ENCODE measurements at regions not wholly inside any gene's neighbourhood (a gene's known extent, or its start where the extent isn't known, plus 50 kb on each side); places are given as distances from the start of the nearest gene placed in this dataset.
"Not testable (repeated sequence)": the region's sequence is repeated elsewhere in the genome, so short reads cannot be mapped to it uniquely, and the experiment has no call there.

DNA sequence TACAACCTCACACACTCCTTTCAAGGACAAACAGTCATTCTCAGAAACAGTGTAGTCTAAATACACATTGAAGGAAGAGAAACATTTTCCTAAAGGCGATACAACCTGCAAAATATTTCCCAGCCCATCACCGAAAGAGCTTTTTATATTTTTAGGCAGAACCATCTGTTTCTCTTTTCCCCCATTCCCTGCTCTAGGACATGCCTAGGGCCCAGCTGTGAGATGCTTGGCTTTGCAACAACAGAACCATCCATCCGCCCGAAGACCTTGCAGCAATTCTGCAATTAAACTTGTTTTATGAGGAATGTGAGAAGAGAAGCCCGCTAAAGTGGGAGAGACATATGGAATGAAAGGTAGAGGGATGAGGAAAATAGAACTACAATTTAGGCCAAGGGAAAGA is 105.6 kb upstream of the RFX8 start:
- Histone ChIP-seq H3K27ac (no peak overlapping the region), H3K4me3 (no peak overlapping the region), H3K9me3 (no peaks in the 10 kb centered on the region), H3K27me3 (no peaks in the 10 kb centered on the region), H3K4me1 (ENCODE audit: insufficient read depth) (no peaks in the 10 kb centered on the region), H3K36me3 (no peaks in the 10 kb centered on the region)
- no peak for DNase-seq
- TF ChIP-seq CTCF (IDR thresholded peaks at IDR 0.05) (no peak), POLR2A (IDR thresholded peaks at IDR 0.05) (no peak), EP300 (IDR thresholded peaks at IDR 0.05) (no peak)
- intact Hi-C loops (cut with DNase I), result no loop called here
- WGBS, 3 donors, result 20 to 49% (median 21%) methylated on average over 5 of the region's 5 CpGs

GRCh38 chr2:101578671-101579070 is 103.8 kb upstream of the RFX8 start:
- WGBS, 3 donors, result 93 to 100% (median 93%) methylated on average over 1 of the region's 1 CpG
- no peaks in the 10 kb centered on the region for H3K36me3 ChIP-seq
- H3K4me1 ChIP-seq (ENCODE audit: insufficient read depth), result no peaks in the 10 kb centered on the region
- no peak overlapping the region for H3K27ac ChIP-seq
- no peaks in the 10 kb centered on the region for H3K9me3 ChIP-seq
- no peak for DNase-seq
- H3K27me3 ChIP-seq, result no peaks in the 10 kb centered on the region
- intact Hi-C loops (cut with DNase I), result no loop called here
- H3K4me3 ChIP-seq, result no peak overlapping the region
- no peak for TF ChIP-seq EP300 (IDR thresholded peaks at IDR 0.05)
- no peak for TF ChIP-seq POLR2A (IDR thresholded peaks at IDR 0.05)
- no peak for TF ChIP-seq CTCF (IDR thresholded peaks at IDR 0.05)

- H3K27ac ChIP-seq; H3K4me3 ChIP-seq; H3K36me3 ChIP-seq; intact Hi-C loops (cut with DNase I); H3K9me3 ChIP-seq; H3K27me3 ChIP-seq; DNase-seq; H3K4me1 ChIP-seq (ENCODE audit: insufficient read depth): not testable (repeated sequence)
- 94 to 98% (median 97%) methylated on average over 4 of the region's 4 CpGs for WGBS, 3 donors
Observed at GRCh38 chr2:101578135-101578534, 103.2 kb upstream of the RFX8 start.

- no peak overlapping the region for H3K4me3 ChIP-seq
- no peaks in the 10 kb centered on the region for H3K4me1 ChIP-seq (ENCODE audit: insufficient read depth)
- intact Hi-C loops (cut with DNase I), result no loop called here
- WGBS, 3 donors, result 30 to 42% (median 34%) methylated on average over 2 of the region's 2 CpGs
- no peak for DNase-seq
- H3K36me3 ChIP-seq, result no peaks in the 10 kb centered on the region
- H3K27ac ChIP-seq, result no peak overlapping the region
- H3K27me3 ChIP-seq, result no peaks in the 10 kb centered on the region
- no peaks in the 10 kb centered on the region for H3K9me3 ChIP-seq
- TF ChIP-seq EP300 (IDR thresholded peaks at IDR 0.05) (no peak), CTCF (IDR thresholded peaks at IDR 0.05) (no peak), POLR2A (IDR thresholded peaks at IDR 0.05) (no peak)
Observed at GRCh38 chr2:101577173-101577572, 102.3 kb upstream of the RFX8 start.

DNA sequence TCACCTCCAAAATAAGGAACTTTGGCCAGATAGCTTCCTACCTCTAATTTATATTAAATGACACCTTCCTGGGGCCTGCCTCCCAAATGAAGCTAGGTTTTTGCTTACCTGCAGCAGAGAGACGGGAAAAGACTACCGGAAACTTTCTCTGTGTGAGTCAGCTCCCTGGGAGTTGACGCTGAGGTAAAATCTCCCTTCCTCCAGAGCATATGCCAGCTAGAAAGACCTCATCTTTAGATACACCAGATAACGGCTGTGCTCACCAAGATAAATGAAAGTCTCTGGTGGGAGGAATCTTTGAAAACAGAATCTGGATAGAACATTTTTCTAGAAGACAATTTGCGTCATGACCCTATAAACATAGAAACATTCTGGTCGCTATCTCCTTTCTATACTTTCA is 99.7 kb upstream of the RFX8 start:
- no peaks in the 10 kb centered on the region for H3K4me1 ChIP-seq (ENCODE audit: insufficient read depth)
- DNase-seq, result no peak
- no peaks in the 10 kb centered on the region for H3K9me3 ChIP-seq
- no peak overlapping the region for H3K4me3 ChIP-seq
- no peak for TF ChIP-seq EP300 (IDR thresholded peaks at IDR 0.05)
- no peak for TF ChIP-seq CTCF (IDR thresholded peaks at IDR 0.05)
- TF ChIP-seq POLR2A (IDR thresholded peaks at IDR 0.05), result no peak
- no peaks in the 10 kb centered on the region for H3K27me3 ChIP-seq
- H3K36me3 ChIP-seq, result no peaks in the 10 kb centered on the region
- no peak overlapping the region for H3K27ac ChIP-seq
- intact Hi-C loops (cut with DNase I), result no loop called here
- 91 to 93% (median 92%) methylated on average over 6 of the region's 6 CpGs for WGBS, 3 donors

All from ovary (tissue), 7 donors.